GM03348 (cell line): ENCODE measurements at regions not wholly inside any gene's neighbourhood (a gene's known extent, or its start where the extent isn't known, plus 50 kb on each side); places are given as distances from the start of the nearest gene placed in this dataset.
"Not testable (repeated sequence)": the region's sequence is repeated elsewhere in the genome, so short reads cannot be mapped to it uniquely, and the experiment has no call there.

ENCODE experiments used
- DNase-seq: peaks from one replicate; pipeline ENCODE4 v3.0.0; 2012; ENCODE audit warnings: low spot score

DNA sequence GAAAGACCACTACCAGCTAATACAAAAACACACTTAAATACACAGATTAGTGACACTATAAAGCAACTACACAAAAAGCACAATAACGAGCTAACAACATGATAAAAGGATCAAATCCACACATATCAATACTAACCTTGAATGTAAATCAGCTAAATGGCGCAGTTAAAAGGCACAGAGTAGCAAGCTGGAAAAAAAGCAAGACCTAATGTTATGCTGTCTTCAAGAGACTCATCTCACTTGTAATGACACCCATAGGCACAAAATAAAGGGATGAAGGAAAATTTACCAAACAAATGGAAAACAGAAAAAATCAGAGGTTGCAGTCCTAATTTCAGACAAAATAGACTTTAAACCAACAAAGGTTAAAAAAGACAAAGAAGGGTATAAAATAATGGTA, 86.3 kb downstream of the NUS1 start:
- DNase-seq: no peak

GRCh38 chr6:117771403-117771802, 96.1 kb downstream of the NUS1 start:
- no peak for DNase-seq

GRCh38 chr6:117776441-117776840, 101.2 kb downstream of the NUS1 start:
- DNase-seq: peak; percentile 23

GRCh38 chr6:117781550-117781949, 106.3 kb downstream of the NUS1 start:
- no peak for DNase-seq

GRCh38 chr6:117783279-117783678, 108.0 kb downstream of the NUS1 start:
- DNase-seq: no peak

- DNase-seq: no peak
These were observed 115.7 kb downstream of the NUS1 start for GRCh38 chr6:117791012-117791411.

- no peak for DNase-seq
These were observed 111.8 kb upstream of the SLC35F1 start for GRCh38 chr6:117795234-117795633.

DNA sequence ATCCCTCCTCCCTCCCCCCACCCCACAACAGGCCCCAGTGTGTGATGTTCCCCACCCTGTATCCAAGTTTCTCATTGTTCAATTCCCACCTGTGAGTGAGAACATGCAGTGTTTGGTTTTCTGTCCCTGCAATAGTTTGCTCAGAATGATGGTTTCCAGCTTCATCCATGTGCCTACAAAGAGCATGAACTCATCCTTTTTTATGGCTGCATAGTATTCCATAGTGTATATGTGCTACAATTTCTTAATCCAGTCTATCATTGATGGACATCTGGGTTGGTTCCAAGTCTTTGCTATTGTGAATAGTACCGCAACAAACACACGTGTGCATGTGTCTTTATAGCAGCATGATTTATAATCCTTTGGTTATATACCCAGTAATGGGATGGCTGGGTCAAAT, 108.2 kb upstream of the SLC35F1 start:
- DNase-seq: not testable (repeated sequence)

DNA sequence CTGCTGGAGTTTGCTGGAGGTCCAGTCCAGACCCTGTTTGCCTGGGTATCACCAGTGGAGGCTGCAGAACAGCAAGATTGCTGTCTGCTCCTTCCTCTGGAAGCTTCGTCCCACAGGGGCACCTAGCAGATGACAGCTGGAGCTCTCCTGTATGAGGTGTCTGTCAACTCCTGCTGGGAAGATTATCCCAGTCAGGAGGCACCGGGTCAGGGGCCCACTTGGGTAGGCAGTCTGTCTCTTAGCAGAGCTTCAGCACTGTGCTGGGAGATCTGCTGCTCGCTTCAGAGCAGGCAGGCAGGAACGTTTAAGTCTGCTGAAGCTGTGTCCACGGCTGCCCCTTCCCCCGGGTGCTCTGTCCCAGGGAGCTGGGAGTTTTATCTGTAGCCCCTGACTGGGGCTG, 96.8 kb upstream of the SLC35F1 start:
- no peak for DNase-seq

- DNase-seq: no peak
These were observed 89.6 kb upstream of the SLC35F1 start for GRCh38 chr6:117817499-117817898.

GRCh38 chr6:117817992-117818391, 89.1 kb upstream of the SLC35F1 start:
- DNase-seq: no peak

DNA sequence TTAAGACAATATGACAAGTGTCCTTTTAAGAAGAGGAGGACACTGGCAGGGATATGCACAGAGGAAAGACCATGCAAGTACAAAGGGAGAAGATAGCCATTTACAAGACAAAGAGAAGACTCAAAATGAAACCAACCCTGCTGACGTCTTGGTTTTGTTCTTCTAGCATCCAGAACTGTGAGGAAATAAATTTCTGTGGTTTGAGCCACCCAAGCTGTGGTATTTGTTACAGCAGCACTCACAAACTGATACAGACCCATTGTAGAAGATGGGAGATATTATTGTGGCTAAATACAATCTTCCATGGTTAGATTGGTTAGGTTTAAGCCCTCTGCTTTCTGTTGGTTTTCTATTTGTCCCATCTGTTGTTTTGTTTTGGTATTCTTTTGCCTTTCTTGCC, 88.6 kb upstream of the SLC35F1 start:
- no peak for DNase-seq

DNA sequence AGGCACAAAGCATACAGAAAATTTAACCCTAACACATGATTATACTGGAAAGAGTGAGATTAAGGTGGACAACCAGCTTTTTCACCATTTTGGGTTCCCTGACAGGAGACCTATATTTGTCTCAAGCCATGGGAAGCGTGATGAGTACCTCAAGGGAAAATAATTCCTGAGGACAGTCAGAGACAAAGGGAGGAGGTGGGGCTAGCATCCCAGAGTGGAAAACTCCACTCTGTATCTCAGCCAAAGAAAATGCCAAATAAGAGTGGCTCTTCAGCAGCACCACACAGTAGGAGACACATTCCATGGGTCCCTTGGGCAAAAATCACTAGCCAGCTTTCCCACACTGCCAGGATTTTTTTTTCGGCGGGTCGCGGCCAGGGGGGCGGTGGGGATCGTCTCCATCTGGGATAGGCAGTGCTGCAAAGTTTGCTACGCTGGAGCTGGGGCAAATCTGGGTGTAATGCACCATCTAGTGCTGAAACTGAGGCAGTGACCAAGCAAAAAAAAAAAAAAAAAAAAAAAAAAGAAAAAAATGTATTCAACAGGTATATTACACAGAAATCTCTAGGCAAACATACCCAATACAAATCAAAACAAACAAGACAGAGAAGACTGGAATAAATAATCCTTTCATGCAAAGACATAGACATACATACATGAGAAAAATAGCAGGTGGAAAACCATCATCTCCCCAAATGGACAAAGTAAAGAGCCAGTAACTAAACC, 77.3 kb upstream of the SLC35F1 start:
- peak; percentile 60 for DNase-seq

- no peak for DNase-seq
These were observed 69.8 kb upstream of the SLC35F1 start for GRCh38 chr6:117837261-117837660.

DNA sequence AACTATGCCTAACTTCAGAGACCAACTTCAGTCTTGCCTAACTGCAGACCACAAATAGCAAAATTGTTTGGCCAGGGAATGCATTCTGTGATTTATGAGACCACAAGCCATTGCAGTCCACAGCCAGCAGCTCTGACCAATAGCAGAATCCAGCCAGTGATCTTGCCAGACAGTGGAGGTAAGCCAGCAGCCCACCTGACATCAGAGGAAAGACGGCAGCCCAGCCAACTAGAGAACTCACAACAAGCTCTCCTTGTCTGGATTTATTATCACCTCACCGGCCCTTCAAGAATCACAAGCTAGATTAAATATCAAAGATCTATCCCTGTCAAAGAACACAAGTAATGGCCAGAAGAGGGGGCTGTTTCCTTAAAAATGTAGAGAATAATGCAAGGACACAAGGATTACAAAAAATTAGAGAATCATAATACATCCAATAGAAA, 66.5 kb upstream of the SLC35F1 start:
- peak; percentile 13 for DNase-seq

DNA sequence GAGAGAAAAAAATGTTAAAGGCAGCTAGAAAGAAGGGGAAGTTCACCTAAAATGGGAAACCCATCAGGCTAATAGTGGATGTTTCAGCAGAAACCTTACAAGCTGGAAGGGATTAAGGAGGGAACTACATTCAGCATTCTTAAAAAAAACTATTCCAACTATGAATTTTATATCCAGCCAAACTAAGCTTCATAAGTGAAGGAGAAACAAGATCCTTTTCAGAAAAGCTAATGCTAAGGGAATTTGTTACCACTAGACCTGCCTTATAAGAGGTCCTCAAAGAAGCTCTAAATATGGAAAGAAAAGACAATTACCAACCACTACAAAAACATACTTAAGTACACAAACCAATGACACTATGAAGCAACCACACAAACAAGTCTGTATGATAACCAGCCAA, 59.2 kb upstream of the SLC35F1 start:
- DNase-seq: no peak

- DNase-seq: no peak
These were observed 58.0 kb upstream of the SLC35F1 start for GRCh38 chr6:117849087-117849486.
